CD1c-positive myeloid dendritic cell (primary cell): ENCODE measurements at regions not wholly inside any gene's neighbourhood (a gene's known extent, or its start where the extent isn't known, plus 50 kb on each side); places are given as distances from the start of the nearest gene placed in this dataset.

Experiments used
- DNase-seq: peaks from one replicate; pipeline ENCODE4 v3.0.0-alpha.2; 2016; ENCODE audit errors: extremely low spot score

DNA sequence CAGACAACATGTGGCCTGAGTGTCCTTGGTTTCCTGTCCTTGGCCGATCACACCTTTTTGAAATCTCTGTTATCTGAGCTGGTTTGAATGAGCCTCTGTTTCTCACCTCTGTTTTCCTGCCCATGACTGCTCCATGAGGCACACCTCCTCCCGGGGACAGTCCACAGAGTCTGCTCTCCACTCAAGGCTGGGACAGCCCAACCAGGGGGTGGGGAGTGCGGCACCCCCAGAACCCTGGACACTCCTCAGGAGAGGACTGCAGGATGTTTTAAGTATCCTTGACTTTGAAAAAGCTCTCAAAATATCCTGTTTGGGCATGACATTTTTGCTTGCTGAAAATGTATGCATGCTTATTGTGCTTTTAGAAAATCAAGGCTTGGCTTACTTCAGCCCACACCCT is 333.0 kb upstream of the N4BP1 start:
- no peak for DNase-seq

DNA sequence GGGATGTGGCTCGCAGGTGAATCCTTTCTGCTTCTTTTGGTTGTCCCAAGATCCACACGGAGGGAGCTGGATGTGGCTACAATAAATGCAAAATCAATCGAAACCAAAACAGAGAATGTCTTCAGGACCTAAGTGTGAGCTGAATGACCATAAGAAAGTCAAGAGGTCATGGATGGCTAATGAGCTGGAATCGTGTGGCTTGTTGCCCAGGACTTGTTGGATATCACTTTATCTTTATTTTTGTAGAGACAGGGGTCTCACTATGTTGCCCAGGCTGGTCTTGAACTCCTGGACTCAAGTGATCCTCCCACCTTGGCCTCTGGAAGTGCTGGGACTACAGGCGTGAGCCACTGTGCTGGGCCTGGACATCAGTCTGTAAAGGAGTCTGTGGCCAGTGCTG is 326.8 kb upstream of the N4BP1 start:
- no peak for DNase-seq

DNA sequence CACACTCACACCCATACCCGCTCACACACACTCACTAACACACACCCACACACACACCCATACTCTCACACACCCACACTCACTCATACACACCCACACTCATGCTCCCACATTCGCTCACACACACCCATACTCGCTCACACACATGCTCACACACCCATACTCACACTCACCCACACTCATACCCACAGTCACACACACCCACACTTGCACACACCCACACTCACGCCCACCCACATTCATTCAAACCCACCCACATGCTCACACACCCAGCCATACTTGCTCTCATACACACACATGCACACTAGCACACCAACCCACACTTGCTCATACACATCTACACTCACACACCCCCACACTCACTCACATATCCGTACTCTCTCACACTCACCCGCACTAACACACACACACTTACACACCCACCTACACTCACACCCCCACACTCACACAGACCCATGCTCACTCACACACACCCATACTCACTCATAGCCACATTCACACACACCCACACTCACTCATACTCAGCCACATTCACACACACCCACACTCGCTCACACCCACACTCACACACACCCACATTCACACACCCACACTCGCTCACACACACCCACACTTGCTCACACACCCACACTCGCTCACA is 322.4 kb upstream of the N4BP1 start:
- no peak for DNase-seq

DNA sequence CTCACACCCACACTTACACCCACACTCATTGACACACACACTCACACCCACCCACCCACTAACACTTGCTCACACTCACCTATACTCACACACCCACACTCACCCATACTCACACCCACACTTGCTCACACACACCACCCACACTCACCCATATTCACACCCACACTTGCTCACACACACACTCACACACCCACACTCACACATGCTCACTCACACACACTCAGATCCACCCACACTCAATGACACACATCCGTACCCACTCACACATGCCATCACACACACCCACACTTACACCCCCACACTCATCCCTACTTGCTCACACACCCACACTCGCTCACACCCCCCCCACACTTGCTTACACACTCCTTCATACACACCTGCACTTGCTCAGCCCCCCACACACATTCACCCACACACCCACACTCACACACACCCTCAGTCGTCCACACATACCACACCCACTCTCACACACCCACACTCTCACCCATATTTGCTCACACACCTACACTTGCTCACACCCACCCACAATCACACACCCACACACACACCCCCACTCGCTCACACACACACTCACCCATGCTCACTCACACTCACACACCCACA is 321.1 kb upstream of the N4BP1 start:
- no peak for DNase-seq

DNA sequence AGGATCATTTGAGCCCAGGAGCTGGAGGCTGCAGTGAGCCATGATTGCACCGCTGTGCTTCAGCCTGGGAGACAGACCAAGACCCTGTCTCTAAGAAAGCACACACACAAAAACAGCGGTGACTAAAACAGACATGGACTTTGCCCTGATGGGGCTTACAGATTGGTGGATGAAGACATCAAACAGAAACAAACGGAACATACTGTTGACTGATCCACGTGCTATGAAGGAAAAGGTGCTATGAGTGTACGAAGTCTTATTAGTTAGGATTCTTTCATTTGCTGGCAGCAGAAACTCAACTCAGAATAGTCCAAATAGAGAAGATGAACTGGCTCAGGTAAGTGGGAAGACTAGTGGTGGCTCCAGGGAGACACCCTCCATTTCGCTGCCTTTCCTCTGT is 309.8 kb upstream of the N4BP1 start:
- DNase-seq, result no peak

DNA sequence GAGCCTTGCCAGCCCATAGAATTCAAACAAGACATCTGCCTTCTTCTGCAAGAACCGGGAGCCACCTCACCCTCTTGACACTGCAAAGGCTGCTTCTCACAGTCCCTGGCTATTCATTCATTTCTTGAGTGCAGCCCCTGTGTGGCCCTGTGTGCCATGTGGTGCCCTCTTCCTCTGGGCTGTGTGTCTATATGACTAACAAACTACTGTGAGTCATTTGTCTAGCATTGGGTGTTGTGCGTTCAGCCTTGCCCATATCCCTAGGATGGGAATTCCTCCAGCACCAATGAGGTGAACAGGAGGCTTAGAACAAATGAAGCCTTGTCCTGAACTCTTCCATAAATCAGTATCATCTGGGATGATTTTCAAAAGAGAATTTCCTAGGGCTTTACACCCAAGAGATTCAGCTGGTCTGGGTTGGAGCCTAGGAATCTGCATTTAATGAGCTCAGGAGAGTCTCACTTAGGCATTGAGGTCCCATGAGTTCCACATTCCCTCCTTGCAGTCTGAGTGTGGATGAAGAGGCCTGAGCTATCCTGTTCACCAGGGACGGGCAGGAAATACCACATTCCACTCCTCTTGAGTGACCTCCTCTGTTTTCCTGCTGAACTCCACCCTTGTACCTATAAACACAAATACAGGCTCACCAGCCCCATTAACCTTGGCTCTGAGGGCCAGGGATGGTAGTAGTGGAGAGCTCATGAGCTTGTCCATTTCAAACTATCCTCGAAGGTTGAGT is 308.7 kb upstream of the N4BP1 start:
- DNase-seq, result no peak

DNA sequence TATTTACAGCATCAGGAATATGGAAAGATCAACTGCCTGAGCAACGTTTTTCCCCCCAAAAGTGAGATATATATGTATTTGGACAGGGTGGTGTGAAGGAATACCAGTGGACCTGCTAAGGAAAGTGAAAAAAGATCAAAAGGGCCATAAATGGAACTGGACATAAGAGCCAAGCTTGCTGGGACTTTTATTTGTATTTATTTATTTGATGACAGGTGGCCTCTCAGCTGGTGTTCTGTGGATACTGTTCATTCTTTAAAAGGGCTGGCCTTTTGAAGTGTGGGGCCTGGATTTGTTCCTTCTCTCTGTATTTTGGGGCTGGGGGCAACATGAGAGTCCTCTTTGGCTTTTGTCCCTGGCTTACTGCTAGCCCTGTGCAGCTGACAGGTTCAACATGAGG is 306.6 kb upstream of the N4BP1 start:
- no peak for DNase-seq

DNA sequence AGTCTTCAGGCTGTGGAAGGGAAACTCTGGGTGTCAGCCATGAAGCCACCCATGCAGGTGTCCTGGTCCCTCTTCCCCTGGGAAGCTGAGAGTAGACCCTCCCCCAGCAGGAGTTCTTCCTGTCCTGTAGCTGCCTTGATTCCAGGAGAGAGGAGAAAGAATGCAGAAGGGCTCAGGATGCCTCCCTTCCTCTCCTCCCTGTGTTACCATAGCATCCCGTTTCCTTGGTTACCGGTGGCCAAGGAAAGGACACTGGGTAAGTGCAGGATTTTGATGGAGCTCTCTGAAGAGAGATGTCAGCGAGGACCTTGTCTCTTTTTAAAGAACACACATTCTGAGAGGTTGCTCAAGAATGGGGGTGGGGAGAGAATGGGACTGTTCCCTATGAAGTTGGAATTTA is 304.1 kb upstream of the N4BP1 start:
- DNase-seq, result no peak

DNA sequence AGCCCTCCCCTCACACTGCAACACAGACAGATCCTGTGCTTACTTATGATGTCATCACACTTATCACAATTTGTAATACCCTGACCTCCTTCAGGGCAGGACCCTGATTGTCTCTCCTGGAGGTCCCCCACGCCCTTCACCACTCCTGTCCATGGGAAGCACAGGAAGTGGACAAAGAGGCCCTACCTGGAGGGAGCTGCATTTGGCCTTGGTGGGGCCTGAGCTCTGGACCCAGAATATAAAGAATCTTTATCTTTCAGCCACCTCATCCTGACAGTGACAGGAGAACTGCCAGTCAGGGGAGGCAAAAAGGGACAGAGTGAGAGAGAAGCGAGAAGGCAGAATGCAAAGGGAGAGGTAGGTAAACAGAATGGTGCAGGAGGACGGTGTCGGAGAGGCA is 303.4 kb upstream of the N4BP1 start:
- no peak for DNase-seq

DNA sequence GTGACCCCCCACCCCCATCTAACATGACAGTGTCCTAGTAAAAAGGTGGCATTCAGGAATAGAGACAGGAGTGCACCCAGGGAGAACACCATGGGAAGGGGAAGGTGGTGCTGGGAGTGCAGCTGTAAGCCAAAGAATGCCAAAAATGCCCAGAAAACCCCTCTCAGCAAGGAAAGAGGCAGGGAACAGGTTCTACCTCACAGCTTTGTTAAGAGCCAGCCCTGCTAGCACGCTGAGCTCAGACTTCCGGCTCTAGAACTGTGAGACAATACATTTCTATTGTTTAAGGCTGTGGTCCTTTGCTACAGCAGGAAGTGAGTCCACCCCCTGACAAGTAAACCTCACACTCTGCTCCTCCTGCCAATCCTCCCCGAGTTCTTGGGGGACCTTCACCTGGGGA is 302.4 kb upstream of the N4BP1 start:
- no peak for DNase-seq

DNA sequence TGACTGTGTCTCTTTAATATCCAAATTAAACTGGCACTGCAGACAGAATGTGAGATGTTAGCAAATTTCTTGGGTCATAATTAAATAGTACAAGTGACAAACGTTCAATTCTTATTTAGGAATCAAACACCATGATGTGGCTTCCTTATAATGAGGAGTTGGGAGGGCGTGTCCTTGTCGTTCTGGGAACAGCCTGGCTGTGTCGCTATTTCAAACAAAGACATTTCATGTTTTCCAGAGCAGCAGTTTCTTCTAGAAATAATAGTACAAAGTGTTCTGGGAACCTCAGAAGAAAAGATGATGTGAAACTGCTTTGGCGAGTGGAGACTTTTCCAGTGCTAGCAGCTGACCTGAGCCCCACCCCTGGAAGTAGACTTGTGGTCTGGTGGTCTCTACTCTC is 301.7 kb upstream of the N4BP1 start:
- DNase-seq, result no peak

DNA sequence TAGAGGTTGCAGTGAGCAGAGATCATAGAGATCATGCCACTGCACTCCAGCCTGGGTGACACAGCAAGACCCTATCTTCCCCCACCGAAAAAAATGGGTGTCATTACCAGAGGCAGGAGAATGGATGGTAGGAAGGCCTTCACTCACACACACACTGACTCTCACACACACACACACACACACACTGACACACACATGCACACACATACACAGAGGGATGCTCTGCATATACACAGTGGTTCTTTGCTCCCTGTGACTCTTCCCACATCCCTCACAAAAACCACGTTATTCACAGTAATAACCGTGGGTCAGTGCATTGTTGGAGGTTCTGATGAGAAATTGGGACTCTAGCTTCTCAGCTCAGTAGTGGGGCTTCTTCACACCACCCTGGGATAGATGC is 300.2 kb upstream of the N4BP1 start:
- DNase-seq, result no peak

DNA sequence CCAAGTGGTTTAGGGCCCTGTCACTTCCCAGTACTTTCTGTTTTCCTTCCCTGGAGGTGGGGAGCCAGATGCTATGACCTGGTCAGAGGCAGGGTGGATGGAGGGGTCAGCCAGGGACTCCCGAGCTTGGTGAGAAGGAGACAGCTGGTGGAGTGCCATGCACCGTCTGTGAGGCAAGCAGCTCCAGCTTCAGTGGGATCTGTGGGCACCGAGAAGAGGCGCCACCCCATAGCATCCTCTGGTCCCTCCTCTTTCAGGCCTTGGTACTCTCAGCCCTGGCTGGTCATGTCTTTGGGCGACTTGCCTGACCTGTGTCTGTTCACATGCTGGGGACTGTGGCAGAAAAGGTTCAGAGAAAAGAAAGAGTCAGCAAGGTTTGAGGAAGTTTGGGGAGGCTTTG is 299.3 kb upstream of the N4BP1 start:
- no peak for DNase-seq

DNA sequence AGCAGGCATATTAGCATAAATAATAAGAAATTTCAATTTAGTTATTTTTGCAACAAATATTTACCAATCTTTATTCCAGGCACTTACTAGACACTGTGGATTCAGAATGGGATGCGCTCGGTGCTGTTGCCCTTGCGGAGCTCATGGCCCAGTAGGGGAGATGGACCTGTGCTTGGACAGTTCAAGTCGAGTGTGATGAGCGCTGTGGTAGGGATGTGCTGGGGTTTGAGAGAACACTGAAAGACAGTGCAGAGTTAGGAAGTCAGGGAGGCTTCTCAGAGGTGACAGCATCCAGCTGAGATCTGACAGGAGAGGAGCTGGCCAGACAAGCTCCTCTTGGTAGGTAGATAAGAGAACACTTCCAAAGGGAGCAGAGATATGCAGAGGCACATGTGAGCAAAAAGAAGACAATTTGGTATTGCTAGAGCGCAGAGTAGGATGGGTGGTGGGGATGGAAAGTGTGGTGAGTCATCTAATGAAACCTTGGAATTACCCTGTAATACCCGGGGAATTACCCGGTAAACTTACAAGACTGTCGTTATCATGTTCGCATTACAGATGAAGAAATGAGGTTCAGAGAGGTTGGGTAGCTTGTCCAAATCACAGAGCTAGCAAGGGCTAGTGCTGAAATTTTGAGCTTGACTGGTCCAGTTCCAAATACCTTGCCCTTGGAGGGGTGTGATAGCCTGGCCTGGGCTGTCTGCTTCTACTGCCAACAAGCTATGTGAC is 298.1 kb upstream of the N4BP1 start:
- no peak for DNase-seq

DNA sequence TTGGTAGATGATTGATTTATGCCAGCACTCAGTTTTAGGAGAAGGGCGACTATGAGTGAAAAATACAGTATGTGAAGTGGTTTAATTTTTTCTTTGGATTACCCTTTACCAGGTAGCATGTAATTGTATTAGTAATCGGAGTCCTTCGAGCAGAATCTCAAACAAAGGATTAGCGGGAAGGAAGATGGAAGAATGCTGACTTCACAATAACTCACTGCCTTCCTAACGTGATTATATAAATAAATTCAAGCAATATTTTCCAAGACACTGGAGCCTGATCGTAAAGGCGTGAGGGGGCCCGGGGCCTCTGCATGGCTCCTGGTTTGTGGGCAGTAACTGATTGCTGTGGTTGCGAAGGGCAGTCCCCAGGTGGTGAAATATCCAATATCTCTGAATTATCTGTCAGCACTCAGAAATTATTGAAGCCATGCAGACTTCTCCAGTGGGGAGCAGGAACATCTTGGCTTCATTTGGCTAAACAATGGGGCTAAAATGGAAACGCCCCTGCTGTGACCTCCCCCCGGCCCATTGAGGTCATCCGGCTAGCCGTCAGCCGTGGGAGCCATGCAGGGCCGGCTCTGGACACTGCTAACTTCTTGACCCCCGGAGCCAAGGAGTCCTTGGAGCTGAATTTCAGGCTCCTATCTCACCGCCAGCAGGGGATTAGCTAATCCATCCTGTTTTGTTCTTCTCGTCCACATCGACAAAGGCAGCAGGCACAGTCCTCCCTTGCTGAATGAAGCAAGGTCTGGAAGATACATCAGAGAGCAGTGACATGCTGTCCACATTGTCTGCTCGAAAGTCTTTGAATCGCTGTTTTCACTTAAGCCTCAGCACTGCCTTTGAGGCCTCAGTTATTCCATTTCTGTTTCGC is 295.9 kb upstream of the N4BP1 start:
- no peak for DNase-seq

DNA sequence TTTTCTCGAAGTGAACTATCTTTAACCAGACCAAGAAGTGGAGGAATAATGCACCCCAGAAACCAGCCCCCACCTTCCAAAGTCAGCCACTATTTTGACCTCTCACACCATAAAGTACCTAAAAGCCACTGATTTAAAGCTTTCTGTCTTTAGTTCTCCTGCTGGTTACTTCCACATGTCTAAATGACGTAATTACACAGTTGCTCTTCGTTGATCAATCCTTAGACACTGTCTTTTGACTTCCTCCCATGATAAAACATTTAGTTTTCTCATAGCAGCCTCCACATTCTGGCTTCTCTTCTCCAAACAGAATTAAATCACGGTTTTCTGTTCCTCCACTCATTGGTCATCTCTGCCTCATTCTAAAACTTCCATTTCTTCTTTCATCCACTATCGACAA is 294.4 kb upstream of the N4BP1 start:
- no peak for DNase-seq

DNA sequence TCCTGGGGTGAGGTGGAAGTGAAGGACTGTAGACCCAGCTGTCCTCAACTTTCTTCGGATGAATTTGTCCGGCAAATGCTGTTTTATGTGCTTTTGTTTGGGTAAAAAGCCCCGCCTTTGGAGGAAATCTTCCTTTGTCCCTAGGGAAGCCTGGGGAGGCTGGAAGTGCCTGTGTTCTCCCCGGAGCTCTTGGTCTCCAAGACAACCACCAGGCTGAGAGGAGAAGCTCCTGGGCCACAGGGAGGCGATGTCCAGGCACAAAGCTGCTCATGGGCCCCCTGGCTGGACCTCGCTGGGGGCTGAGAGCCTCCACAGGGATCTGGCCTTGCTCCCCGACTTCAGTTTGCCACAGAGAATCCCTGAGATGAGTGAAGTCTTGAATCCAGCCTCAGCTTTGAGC is 293.1 kb upstream of the N4BP1 start:
- DNase-seq, result no peak

DNA sequence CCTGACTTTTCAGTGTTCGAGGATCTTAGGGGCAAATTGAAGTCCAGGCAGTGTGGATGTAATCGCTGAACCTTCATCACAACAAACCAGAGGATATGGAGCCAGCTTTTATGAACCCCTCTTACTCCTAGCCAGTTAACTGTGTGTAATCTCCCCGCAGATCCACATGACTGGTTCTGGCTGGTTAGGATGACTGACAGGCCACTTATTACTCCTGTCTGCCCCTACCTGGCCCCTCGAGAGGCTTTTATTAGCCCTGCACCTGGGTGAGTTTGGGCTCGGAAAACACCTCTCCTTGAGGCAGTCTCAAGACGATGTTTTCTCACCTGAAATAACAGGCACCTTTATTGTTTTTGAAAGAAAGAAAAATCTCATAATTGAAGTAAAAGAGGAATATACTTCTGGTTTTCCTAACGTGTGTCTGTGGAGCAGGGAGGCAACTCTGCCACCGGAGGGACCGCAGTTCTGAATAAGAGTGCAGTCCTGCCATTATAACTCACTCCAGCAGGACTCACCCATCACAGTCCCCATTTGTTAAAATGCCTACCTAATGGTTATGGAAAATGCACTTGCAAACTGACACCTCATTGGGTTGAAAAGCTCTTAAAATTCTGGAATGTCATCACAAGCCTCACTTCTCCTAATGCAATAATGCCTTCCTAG is 291.9 kb upstream of the N4BP1 start:
- DNase-seq, result no peak

DNA sequence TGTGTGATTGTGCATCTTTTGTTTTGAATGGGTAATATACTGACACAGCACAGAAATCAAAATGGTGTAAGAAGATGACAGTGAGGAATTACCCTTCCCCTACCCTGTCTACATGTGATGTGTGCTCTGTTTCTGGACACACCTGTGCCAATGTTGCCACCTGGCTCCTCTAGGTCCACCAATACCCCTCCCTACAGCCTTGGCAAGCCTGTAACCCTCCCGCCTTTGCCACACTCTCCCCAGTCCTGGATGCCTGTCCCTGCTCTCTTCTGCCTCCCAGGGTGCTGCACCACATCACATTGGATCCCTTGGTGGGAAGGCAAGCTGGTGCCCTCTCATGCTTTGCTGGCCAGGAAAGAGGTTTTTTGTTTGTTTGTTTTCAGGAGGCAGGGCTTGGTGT is 289.5 kb upstream of the N4BP1 start:
- DNase-seq, result no peak

DNA sequence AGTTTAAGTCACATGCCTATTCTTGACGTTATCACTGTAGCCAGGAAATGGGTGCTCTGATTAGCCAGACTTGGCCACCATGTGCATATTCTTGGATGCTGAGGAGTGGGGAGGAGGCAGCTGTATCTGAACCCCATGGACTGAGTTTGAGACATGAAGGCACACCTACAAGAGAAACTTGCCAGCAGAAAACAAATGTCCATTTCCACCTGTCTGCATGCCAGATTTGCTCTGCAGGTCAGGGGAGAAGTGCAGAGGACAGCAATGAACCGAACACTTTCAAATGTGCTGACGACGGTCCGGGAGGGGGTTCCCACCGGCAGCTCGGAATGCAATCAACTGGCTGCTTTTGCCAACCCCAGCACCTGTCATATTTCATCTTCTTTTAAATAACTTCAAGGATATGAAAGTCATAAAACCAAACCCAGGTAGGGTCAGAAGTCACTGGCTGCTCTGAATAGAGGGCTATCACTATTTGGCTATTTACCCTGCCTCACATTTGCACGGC is 287.8 kb upstream of the N4BP1 start:
- DNase-seq, result no peak

DNA sequence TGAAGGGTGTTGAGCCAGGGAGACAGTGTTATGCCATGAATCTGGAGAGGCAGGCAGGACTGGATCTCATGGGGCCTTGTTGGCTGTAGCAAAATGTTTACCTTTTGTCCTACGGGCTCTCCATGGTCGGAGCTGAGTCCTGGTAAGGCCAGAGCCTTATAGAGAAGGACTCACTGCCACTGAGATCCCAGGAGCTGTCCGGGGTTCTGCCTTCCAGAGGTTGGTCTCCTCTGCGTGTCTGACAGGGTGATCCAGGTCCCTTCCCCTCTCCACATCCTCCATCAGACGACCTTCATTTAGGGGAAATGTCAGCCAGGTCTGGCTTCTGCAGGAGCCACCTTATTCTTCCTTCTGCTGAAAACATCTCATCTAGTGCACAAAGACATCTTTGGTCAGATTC is 285.2 kb upstream of the N4BP1 start:
- DNase-seq, result no peak
